BLaER1 treated with 17β-estradiol and CSF1 and Interleukin-3, amounts not matched to agents 10 nM and 100 nM (cell line): ENCODE measurements at regions not wholly inside any gene's neighbourhood (a gene's known extent, or its start where the extent isn't known, plus 50 kb on each side); places are given as distances from the start of the nearest gene placed in this dataset.

Experiments
- H3K27ac ChIP-seq, 11 experiments: shearing (Covaris generic); formaldehyde crosslinking; 2 replicates each; pipeline ENCODE4 v1.8.1; 2022
- H3K27me3 ChIP-seq, 11 experiments: shearing (Covaris generic); formaldehyde crosslinking; 2 replicates each; pipeline ENCODE4 v1.8.1; 2022
- H3K36me3 ChIP-seq, 11 experiments: shearing (Covaris generic); formaldehyde crosslinking; 2 replicates each; pipeline ENCODE4 v1.8.1; 2022
- H3K4me1 ChIP-seq, 10 experiments: shearing (Covaris generic); formaldehyde crosslinking; 2 replicates each; pipeline ENCODE4 v1.8.1; 2022
- H3K4me2 ChIP-seq, 11 experiments: shearing (Covaris generic); formaldehyde crosslinking; 2 replicates each; pipeline ENCODE4 v1.8.1; 2022
- H3K4me3 ChIP-seq, 10 experiments: shearing (Covaris generic); formaldehyde crosslinking; 2 replicates each; pipeline ENCODE4 v1.8.1; 2022
- H3K9ac ChIP-seq, 11 experiments: shearing (Covaris generic); formaldehyde crosslinking; 2 replicates each; pipeline ENCODE4 v1.8.1; 2022
- H3K9me3 ChIP-seq, 11 experiments: shearing (Covaris generic); formaldehyde crosslinking; replicated peaks in 1 of 11; 2 replicates each; pipeline ENCODE4 v1.8.1; 2022
- H4K20me1 ChIP-seq, 11 experiments: shearing (Covaris generic); formaldehyde crosslinking; 2 replicates each; pipeline ENCODE4 v1.8.1; 2022
- Cebpa-rat ChIP-seq, 11 experiments: shearing (Covaris generic); IDR thresholded peaks; 2 replicates each; pipeline ENCODE4 v1.8.1; 2022

DNA sequence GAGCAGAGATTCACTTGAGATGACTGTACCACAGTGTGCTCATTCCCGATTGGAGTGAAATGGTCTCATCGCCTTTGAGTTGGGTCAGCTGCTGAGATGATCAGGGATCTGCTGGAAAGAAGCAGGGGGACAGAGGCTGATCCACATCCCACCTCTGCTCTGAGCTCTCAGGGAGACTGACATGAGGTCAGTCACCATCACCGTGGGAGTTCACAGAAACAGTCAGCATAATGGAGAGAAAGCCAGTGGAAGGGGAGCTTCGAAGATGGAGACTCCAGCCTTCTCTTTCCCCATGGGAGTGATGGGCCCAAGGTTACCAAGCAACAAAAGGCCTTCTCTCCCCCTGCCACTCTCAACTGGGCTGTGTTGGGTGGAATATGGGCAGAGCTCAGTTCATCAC lies 276.4 kb downstream of the CDK5RAP2 start:
- Histone ChIP-seq H3K9ac (no peak overlapping the region), H3K4me2 (no peak overlapping the region), H4K20me1 (no peaks in the 10 kb centered on the region), H3K27me3 (no peaks in the 10 kb centered on the region), H3K4me1 (no peaks in the 10 kb centered on the region), H3K27ac (no peak overlapping the region), H3K9me3 (no peaks in the 10 kb centered on the region), H3K36me3 (no peaks in the 10 kb centered on the region), H3K4me3 (no peak overlapping the region)
- TF ChIP-seq Cebpa-rat (IDR thresholded peaks at IDR 0.05): no peak

DNA sequence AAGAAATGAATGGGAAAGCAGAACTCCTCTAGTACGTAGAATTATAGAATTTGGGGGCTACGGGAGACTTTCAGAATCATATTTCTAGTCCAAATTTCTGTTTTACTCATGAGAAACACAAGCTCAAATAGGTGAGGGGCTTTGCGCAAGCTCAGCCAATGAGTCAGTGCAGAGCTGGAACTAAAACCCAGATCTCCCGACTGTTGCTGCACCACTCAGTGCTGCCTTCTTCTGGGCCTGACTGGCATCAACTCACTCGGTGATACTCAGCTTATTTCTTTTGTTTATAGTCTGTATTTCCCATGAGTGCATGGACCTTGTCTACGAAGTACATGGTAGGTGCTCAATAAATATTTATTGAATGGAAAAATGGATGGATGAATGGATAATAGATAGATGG lies 280.2 kb downstream of the CDK5RAP2 start:
- Histone ChIP-seq H3K9me3 (peaks cover 0 to 19% (median 12%) of the 10 kb centered on the region in 11 experiments; a peak in 13 of 22 replicates), H3K4me2 (no peak overlapping the region), H3K36me3 (no peaks in the 10 kb centered on the region), H4K20me1 (no peaks in the 10 kb centered on the region), H3K4me3 (no peak overlapping the region), H3K4me1 (no peaks in the 10 kb centered on the region), H3K27me3 (no peaks in the 10 kb centered on the region), H3K9ac (no peak overlapping the region), H3K27ac (no peak overlapping the region)
- no peak for TF ChIP-seq Cebpa-rat (IDR thresholded peaks at IDR 0.05)

DNA sequence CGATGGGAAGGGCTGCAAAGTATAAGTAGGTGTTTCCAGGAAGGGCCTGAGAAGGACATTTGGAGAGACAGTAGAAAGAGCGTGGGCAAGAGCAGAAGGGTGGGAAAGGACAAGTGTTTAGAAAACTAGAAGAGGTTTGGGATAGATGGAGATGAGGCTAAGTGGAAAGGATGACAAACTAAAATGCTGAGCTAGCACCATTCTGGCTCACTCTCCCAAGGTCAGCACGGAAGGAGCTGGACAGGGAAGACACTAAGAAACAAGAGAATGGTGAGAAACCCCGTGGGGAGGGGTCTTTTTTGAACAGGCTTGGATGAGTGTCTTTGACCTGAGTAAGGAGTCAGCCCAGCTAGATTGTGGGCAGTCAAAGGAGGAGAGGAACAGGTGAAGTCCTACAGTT lies 286.0 kb downstream of the CDK5RAP2 start:
- Histone ChIP-seq H4K20me1 (no peaks in the 10 kb centered on the region), H3K9me3 (peaks cover 0 to 26% (median 17%) of the 10 kb centered on the region in 11 experiments; a peak in 17 of 22 replicates), H3K36me3 (no peaks in the 10 kb centered on the region), H3K27ac (no peak overlapping the region), H3K9ac (no peak overlapping the region), H3K4me1 (no peaks in the 10 kb centered on the region), H3K4me2 (no peak overlapping the region), H3K4me3 (no peak overlapping the region), H3K27me3 (no peaks in the 10 kb centered on the region)
- no peak for TF ChIP-seq Cebpa-rat (IDR thresholded peaks at IDR 0.05)

DNA sequence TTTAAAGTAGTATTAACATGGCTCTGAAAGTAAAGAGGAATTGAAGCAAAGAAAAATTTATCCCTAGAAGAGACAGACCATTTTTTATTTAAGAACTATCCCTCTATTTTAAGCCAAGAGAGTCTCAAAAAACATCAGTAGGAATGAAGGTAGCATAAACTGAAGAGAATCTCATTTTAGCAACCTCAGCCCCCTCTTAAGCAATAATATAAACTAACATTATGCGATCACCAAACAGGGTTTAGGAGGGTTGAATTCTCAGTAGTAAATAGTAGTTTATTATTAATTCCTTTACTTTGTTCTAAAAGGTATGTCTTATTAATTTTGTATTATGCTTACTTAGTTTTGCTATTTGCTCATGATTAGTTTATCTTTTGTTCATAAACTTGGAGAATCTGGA lies 287.4 kb downstream of the CDK5RAP2 start:
- TF ChIP-seq Cebpa-rat (IDR thresholded peaks at IDR 0.05): no peak
- Histone ChIP-seq H3K36me3 (no peaks in the 10 kb centered on the region), H3K9ac (no peak overlapping the region), H3K27me3 (no peaks in the 10 kb centered on the region), H3K4me1 (no peaks in the 10 kb centered on the region), H4K20me1 (no peaks in the 10 kb centered on the region), H3K4me3 (no peak overlapping the region), H3K27ac (no peak overlapping the region), H3K4me2 (no peak overlapping the region), H3K9me3 (peaks cover 0 to 26% (median 17%) of the 10 kb centered on the region in 11 experiments; a peak in 17 of 22 replicates)

DNA sequence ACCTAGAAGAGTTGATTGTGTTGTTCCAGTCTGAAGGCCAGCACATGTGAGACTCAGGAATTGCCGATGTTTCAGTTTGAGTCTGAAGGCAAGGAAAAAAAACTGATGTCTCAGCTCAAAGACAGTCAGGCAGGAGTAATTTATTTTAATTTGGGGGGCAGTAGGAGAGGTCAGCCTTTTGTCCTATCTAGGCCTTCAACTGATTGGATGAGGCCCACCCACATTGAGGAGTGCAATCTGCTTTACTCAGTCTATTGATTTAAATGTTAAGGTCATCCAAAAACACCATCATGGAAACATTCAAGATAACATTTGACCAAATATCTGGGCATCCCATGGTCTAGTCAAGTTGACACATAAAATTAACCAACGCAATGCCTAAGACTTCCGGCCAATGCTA lies 288.9 kb downstream of the CDK5RAP2 start:
- Histone ChIP-seq H3K27ac (no peak overlapping the region), H3K27me3 (no peaks in the 10 kb centered on the region), H3K9me3 (peaks cover 0 to 21% (median 16%) of the 10 kb centered on the region in 11 experiments; a peak in 17 of 22 replicates), H3K4me1 (no peaks in the 10 kb centered on the region), H3K36me3 (no peaks in the 10 kb centered on the region), H3K4me2 (no peak overlapping the region), H4K20me1 (no peaks in the 10 kb centered on the region), H3K4me3 (no peak overlapping the region), H3K9ac (no peak overlapping the region)
- TF ChIP-seq Cebpa-rat (IDR thresholded peaks at IDR 0.05): no peak

DNA sequence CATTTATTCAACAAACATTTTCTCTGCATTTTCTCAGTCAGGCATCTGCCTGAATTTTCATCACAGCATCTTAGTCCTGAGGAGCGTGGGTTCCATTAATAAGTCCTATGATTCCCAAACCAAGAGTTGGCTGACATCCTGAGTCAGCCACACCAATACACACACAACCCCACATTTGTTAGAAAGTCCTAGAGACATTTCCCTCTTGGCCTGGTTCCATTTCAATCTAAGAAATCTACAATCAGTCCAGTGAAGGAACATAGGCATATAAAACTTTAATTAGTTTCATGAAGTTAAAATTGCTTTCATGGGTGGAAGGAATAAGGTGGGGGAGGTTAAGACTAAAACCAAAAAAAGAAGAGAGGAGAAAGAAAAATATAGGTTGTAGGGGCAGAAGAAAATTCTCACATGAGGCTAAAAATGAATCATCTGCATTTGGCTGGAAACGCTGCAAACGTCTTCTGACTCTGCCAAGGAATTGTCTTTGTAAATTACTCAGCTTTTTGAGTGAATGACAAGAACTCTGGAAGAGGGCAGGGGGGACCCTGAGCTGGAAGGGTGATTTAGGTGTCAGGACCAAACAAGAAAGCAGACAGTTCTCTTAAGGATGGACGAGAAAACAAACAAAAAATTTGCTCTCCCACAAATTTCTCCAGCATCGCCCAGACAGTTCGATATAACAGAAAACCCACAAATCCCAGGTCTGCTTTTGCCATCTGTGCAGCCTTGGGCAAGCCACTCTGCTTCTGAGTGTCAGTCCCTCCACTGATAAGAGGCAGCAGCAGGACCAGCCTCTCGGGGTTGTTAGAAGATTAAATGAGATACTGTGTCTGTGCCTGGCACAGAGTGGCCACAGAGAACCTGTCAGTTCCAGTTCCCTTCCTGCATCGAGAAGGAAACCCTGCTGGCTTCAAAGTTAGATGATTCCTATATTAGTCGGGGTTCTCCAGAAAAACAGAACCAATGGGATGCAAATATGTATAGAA lies 289.7 kb downstream of the CDK5RAP2 start:
- TF ChIP-seq Cebpa-rat (IDR thresholded peaks at IDR 0.05): no peak
- Histone ChIP-seq H3K9me3 (peaks cover 0 to 14% (median 9%) of the 10 kb centered on the region in 11 experiments; a peak in 15 of 22 replicates), H3K27me3 (no peaks in the 10 kb centered on the region), H3K27ac (no peak overlapping the region), H4K20me1 (no peaks in the 10 kb centered on the region), H3K36me3 (no peaks in the 10 kb centered on the region), H3K4me1 (no peaks in the 10 kb centered on the region), H3K4me2 (no peak overlapping the region), H3K4me3 (no peak overlapping the region), H3K9ac (no peak overlapping the region)

DNA sequence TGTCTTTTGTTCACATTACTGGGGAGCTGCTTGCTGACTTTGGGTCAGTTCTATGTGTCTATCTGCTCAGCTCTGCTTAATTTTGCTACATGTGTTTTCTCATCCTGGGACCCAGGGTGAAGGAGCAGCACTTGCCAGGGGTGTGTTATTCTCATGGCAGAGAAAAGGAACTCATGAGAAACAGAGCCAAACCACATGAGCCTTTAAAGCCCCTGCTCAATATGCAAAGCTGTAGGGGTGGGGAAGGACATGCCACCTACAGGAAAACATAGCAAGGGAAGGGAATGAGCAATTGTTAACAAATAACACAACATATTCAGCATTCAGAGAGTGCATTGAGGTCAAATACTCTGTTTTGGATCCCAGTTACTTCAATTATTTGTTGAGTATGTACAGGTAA lies 290.9 kb downstream of the CDK5RAP2 start:
- H3K9ac ChIP-seq: no peak overlapping the region
- H3K4me1 ChIP-seq: no peaks in the 10 kb centered on the region
- no peak overlapping the region for H3K4me2 ChIP-seq
- no peaks in the 10 kb centered on the region for H4K20me1 ChIP-seq
- H3K9me3 ChIP-seq: peaks cover 0 to 7% (median 2%) of the 10 kb centered on the region in 11 experiments; a peak in 7 of 22 replicates
- no peaks in the 10 kb centered on the region for H3K27me3 ChIP-seq
- H3K27ac ChIP-seq: no peak overlapping the region
- H3K4me3 ChIP-seq: no peak overlapping the region
- no peaks in the 10 kb centered on the region for H3K36me3 ChIP-seq
- no peak for TF ChIP-seq Cebpa-rat (IDR thresholded peaks at IDR 0.05)

DNA sequence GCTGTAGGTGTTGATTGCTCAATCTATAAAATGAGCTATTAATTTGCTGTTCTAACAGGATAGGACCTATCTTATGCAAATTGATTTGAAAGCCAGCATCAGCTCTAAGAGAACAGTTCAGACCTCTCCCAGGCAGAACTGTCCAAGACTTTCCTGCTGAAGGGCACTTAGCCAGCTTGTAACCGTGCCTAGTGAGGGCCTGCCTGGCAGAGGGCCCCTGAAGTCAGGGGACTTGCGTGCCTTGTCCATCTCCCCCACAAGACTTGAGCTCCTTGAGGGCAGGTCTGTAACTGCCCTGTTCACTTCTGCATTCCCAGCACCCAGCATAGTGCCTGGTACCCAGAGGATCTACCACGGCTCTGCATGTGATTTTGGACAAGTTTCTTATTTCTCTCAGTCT lies 293.4 kb downstream of the CDK5RAP2 start:
- no peaks in the 10 kb centered on the region for H3K27me3 ChIP-seq
- no peak for TF ChIP-seq Cebpa-rat (IDR thresholded peaks at IDR 0.05)
- H3K27ac ChIP-seq: no peak overlapping the region
- no peak overlapping the region for H3K9ac ChIP-seq
- H3K4me2 ChIP-seq: no peak overlapping the region
- no peak overlapping the region for H3K4me3 ChIP-seq
- no peaks in the 10 kb centered on the region for H4K20me1 ChIP-seq
- H3K4me1 ChIP-seq: no peaks in the 10 kb centered on the region
- H3K36me3 ChIP-seq: no peaks in the 10 kb centered on the region
- H3K9me3 ChIP-seq: peaks cover 0 to 7% (median 0%) of the 10 kb centered on the region in 11 experiments; a peak in 4 of 22 replicates

DNA sequence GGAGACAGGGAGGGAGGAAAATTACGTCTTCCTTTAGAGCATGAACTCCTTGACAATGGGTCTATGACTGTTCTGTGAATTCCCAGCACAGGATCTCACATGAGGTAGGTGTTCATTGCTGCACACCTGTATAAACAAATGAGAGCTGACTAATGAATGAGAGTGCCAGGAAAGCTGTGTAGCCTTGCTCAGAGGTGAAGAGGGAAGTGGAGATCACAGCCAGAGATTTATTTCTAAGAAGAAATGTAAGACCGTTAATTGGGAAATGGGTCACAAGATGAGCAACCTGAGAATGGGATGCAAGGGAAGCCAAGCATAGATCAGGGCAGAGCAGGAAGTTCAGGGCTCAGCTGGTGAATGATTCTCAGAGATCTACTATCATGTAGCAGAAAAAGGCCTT lies 295.1 kb downstream of the CDK5RAP2 start:
- no peaks in the 10 kb centered on the region for H3K27me3 ChIP-seq
- H3K36me3 ChIP-seq: no peaks in the 10 kb centered on the region
- no peak for TF ChIP-seq Cebpa-rat (IDR thresholded peaks at IDR 0.05)
- no peak overlapping the region for H3K9ac ChIP-seq
- no peak overlapping the region for H3K4me3 ChIP-seq
- H4K20me1 ChIP-seq: no peaks in the 10 kb centered on the region
- peaks cover 0 to 7% (median 0%) of the 10 kb centered on the region in 11 experiments; a peak in 3 of 22 replicates for H3K9me3 ChIP-seq
- no peak overlapping the region for H3K4me2 ChIP-seq
- H3K27ac ChIP-seq: no peak overlapping the region
- no peaks in the 10 kb centered on the region for H3K4me1 ChIP-seq

DNA sequence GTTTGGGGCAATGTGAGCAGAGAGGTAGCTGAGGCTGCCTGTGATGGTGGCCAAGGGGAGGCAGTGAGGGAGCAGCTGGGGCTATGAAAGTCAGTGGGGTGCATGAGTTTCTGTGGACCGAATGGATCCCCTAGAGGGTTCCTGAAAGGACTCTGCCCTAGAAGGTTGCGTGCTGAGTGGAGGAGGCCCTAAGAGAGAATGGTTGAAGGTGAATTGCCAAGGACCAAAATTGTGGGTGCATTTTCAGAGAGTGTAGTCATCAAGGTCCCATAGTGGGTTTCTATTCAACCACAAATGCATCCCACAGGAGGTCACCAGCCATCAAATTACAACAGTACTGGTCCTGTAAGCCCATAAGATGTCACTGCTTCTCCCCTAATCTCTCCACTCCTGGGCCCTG lies 298.3 kb downstream of the CDK5RAP2 start:
- H3K4me2 ChIP-seq: no peak overlapping the region
- H4K20me1 ChIP-seq: no peaks in the 10 kb centered on the region
- TF ChIP-seq Cebpa-rat (IDR thresholded peaks at IDR 0.05): no peak
- H3K9me3 ChIP-seq: peaks cover 0 to 14% (median 0%) of the 10 kb centered on the region in 11 experiments; a peak in 6 of 22 replicates
- H3K36me3 ChIP-seq: no peaks in the 10 kb centered on the region
- no peaks in the 10 kb centered on the region for H3K27me3 ChIP-seq
- no peak overlapping the region for H3K27ac ChIP-seq
- H3K9ac ChIP-seq: no peak overlapping the region
- no peak overlapping the region for H3K4me3 ChIP-seq
- H3K4me1 ChIP-seq: no peaks in the 10 kb centered on the region
